IgD-negative memory B cell (primary cell): ENCODE measurements at regions not wholly inside any gene's neighbourhood (a gene's known extent, or its start where the extent isn't known, plus 50 kb on each side); places are given as distances from the start of the nearest gene placed in this dataset.

Experiments
- H3K27ac Mint-ChIP-seq, 3 donors: one replicate each; pipeline ENCODE4 v1.8.0; 2020 to 2022; ENCODE audit warnings: mild to moderate bottlenecking in 3 of 3, mixed read lengths in 3 of 3, moderate library complexity in 1 of 3
- H3K27me3 Mint-ChIP-seq: one replicate; pipeline ENCODE4 v1.8.0; 2021; ENCODE audit warnings: mixed read lengths
- H3K36me3 Mint-ChIP-seq: one replicate; pipeline ENCODE4 v1.8.0; 2020; ENCODE audit warnings: mild to moderate bottlenecking, mixed read lengths
- H3K4me1 Mint-ChIP-seq, 3 donors: one replicate each; pipeline ENCODE4 v1.8.0; 2020 to 2022; ENCODE audit warnings: mixed read lengths in 3 of 3, mild to moderate bottlenecking in 1 of 3
- H3K4me3 Mint-ChIP-seq, 4 donors: one replicate each; pipeline ENCODE4 v1.8.0; 2020 to 2022; ENCODE audit warnings: mild to moderate bottlenecking in 4 of 4, mixed read lengths in 4 of 4, moderate library complexity in 3 of 4
- H3K9me3 Mint-ChIP-seq, 3 donors: one replicate each; pipeline ENCODE4 v1.8.0; 2020 to 2021; ENCODE audit warnings: mixed read lengths in 3 of 3, mild to moderate bottlenecking in 1 of 3

- Mint-ChIP-seq H3K9me3 (no peaks in the 10 kb centered on the region), H3K36me3 (peaks cover 1% of the 10 kb centered on the region), H3K4me1 (no peaks in the 10 kb centered on the region), H3K27ac (no peak overlapping the region), H3K4me3 (no peak overlapping the region), H3K27me3 (peaks cover 8% of the 10 kb centered on the region)
These were observed 165.8 kb downstream of the FBXO15 start for GRCh38 chr18:73981796-73982195.

GRCh38 chr18:73980289-73980979 is 167.2 kb downstream of the FBXO15 start:
- peaks cover 8% of the 10 kb centered on the region for H3K27me3 Mint-ChIP-seq
- peak overlapping the region in 1 of 4 donors; percentile 28 for H3K4me3 Mint-ChIP-seq
- H3K27ac Mint-ChIP-seq = no peak overlapping the region
- H3K36me3 Mint-ChIP-seq = peaks cover 1% of the 10 kb centered on the region
- no peaks in the 10 kb centered on the region for H3K9me3 Mint-ChIP-seq
- H3K4me1 Mint-ChIP-seq = no peaks in the 10 kb centered on the region

GRCh38 chr18:73979742-73980141 is 167.9 kb downstream of the FBXO15 start:
- Mint-ChIP-seq H3K4me1 (no peaks in the 10 kb centered on the region), H3K27ac (no peak overlapping the region), H3K27me3 (peaks cover 8% of the 10 kb centered on the region), H3K36me3 (peaks cover 1% of the 10 kb centered on the region), H3K9me3 (no peaks in the 10 kb centered on the region), H3K4me3 (no peak overlapping the region)

DNA sequence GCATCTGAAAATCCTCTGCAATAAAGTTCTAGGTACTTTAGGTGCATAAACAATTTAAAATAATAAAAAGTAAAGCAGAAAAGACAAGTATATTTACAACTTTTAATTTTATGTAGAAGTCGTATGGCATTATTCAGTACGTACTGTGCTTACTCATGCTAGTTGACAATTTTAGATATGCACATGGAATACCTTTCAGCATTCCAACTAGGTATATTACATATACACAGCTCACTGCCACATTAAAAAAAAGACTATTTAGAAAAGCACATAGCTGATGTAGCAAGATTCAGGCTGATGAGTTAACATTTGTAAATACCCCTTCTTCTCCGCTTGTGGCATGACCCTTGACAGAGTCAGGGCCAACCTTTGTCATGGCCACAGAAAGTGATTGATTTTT is 171.2 kb downstream of the FBXO15 start:
- Mint-ChIP-seq H3K4me3 (no peak overlapping the region), H3K36me3 (no peaks in the 10 kb centered on the region), H3K27ac (no peak overlapping the region), H3K4me1 (no peaks in the 10 kb centered on the region), H3K27me3 (peaks cover 8% of the 10 kb centered on the region), H3K9me3 (peaks cover 0 to 3% (median 0%) of the 10 kb centered on the region in 3 donors)

GRCh38 chr18:73975266-73975665 is 172.4 kb downstream of the FBXO15 start:
- no peak overlapping the region for H3K27ac Mint-ChIP-seq
- no peaks in the 10 kb centered on the region for H3K36me3 Mint-ChIP-seq
- H3K9me3 Mint-ChIP-seq = peaks cover 0 to 3% (median 0%) of the 10 kb centered on the region in 3 donors
- H3K4me3 Mint-ChIP-seq = no peak overlapping the region
- peaks cover 6% of the 10 kb centered on the region for H3K27me3 Mint-ChIP-seq
- no peaks in the 10 kb centered on the region for H3K4me1 Mint-ChIP-seq

DNA sequence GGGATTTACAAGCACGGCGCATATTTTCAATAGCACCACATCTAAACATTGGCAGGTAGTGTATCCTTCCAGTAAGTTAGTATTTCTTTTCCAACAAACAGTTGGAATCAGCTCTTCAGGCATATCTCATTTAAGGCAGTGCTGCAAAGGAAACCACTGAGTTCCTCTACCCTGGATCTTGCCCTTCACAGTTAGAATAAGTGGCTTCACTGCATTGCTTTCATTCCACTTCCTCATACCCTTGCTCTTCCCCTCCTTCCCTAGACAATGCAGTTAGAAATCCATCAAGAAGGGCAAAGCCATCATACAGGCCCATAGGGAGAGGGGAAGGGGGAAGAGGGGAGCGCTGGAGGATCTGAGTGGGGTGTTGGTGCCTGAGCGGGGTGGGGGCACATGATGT is 173.7 kb downstream of the FBXO15 start:
- no peaks in the 10 kb centered on the region for H3K4me1 Mint-ChIP-seq
- peaks cover 0 to 3% (median 0%) of the 10 kb centered on the region in 3 donors for H3K9me3 Mint-ChIP-seq
- no peak overlapping the region for H3K4me3 Mint-ChIP-seq
- peak overlapping the region in 1 of 3 donors; percentile 24 for H3K27ac Mint-ChIP-seq
- H3K27me3 Mint-ChIP-seq = peaks cover under 1% of the 10 kb centered on the region
- H3K36me3 Mint-ChIP-seq = no peaks in the 10 kb centered on the region

DNA sequence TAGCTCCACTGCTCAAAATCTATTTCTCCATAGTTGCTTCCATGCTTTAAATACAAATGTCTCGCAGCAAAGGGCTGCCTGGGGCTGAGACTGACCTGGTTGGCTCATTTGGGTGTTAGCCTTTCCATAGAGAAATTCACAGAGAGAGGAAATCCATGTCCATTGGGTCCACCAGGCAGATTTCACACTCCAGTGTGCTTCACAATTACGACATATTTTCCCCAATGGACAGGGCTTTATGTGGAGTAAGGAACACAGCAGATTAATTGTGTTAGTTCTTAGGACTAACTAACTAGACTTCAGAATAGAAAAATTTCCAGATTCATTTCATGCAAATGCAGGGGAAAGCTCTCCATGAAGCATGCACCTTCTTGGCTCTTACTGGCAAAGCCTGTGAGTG is 180.7 kb downstream of the FBXO15 start:
- peaks cover 0 to 2% (median 0%) of the 10 kb centered on the region in 3 donors for H3K4me1 Mint-ChIP-seq
- H3K27me3 Mint-ChIP-seq = peaks cover 2% of the 10 kb centered on the region
- no peak overlapping the region for H3K27ac Mint-ChIP-seq
- no peaks in the 10 kb centered on the region for H3K9me3 Mint-ChIP-seq
- H3K36me3 Mint-ChIP-seq = peaks cover 2% of the 10 kb centered on the region
- H3K4me3 Mint-ChIP-seq = no peak overlapping the region

- no peak overlapping the region for H3K4me3 Mint-ChIP-seq
- peaks cover 0 to 2% (median 0%) of the 10 kb centered on the region in 3 donors for H3K4me1 Mint-ChIP-seq
- H3K36me3 Mint-ChIP-seq = peaks cover 2% of the 10 kb centered on the region
- H3K27ac Mint-ChIP-seq = no peak overlapping the region
- H3K9me3 Mint-ChIP-seq = no peaks in the 10 kb centered on the region
- peaks cover 3% of the 10 kb centered on the region for H3K27me3 Mint-ChIP-seq
These were observed 185.4 kb downstream of the FBXO15 start for GRCh38 chr18:73962256-73962655.

DNA sequence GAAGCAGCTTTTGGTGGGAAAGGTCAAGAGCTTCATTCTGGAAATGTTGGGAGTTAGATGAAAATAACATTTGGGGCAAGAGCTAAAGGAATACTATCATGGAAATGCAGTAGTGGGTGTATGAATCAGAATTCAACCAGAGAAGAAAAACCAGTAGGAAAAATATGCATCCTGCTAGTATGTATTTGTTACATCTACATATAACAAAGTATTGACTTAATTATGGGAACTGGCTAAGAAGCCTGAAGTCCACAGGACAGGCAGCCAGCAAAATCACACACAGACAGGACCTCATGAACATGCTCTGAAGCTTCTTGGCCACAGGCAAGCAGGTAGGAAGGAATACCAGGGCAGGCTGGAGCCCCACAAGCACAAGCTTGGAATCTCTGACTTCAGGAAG is 185.8 kb downstream of the FBXO15 start:
- H3K27me3 Mint-ChIP-seq = peaks cover 3% of the 10 kb centered on the region
- H3K4me1 Mint-ChIP-seq = peaks cover 0 to 2% (median 0%) of the 10 kb centered on the region in 3 donors
- no peak overlapping the region for H3K4me3 Mint-ChIP-seq
- no peak overlapping the region for H3K27ac Mint-ChIP-seq
- H3K36me3 Mint-ChIP-seq = peaks cover 2% of the 10 kb centered on the region
- H3K9me3 Mint-ChIP-seq = no peaks in the 10 kb centered on the region

DNA sequence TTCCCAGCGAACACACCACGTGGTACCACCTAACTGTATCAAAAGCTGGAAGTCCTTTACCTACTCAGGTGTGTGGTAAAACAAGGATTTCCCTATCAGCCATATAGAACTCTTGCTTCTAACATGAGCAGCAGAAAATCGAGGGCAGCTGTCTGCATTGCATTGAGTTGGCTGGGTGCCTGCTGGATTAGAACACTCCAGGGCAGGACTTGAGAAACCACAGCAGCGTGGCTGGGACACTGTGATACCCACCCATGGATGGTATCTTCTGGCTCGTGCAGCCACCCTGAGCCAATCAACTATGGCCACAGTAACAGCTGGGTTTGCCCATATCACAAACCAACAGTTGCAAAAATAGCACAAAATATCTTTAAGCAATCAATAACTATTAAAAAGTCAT is 188.3 kb downstream of the FBXO15 start:
- no peak overlapping the region for H3K4me3 Mint-ChIP-seq

GRCh38 chr18:73954268-73954667 is 193.4 kb downstream of the FBXO15 start:
- H3K27me3 Mint-ChIP-seq = peaks cover 5% of the 10 kb centered on the region
- no peaks in the 10 kb centered on the region for H3K36me3 Mint-ChIP-seq
- peak overlapping the region in 1 of 4 donors; percentile 43 for H3K4me3 Mint-ChIP-seq
- no peak overlapping the region for H3K27ac Mint-ChIP-seq
- peaks cover 0 to 3% (median 1%) of the 10 kb centered on the region in 3 donors for H3K9me3 Mint-ChIP-seq
- no peaks in the 10 kb centered on the region for H3K4me1 Mint-ChIP-seq

More for the DNA sequence above, 188.3 kb downstream of the FBXO15 start:
- H3K27ac Mint-ChIP-seq = no peak overlapping the region
- peaks cover 3% of the 10 kb centered on the region for H3K27me3 Mint-ChIP-seq
- no peaks in the 10 kb centered on the region for H3K36me3 Mint-ChIP-seq
- H3K4me1 Mint-ChIP-seq = peaks cover 0 to 2% (median 0%) of the 10 kb centered on the region in 3 donors
- peaks cover 0 to 3% (median 1%) of the 10 kb centered on the region in 3 donors for H3K9me3 Mint-ChIP-seq

DNA sequence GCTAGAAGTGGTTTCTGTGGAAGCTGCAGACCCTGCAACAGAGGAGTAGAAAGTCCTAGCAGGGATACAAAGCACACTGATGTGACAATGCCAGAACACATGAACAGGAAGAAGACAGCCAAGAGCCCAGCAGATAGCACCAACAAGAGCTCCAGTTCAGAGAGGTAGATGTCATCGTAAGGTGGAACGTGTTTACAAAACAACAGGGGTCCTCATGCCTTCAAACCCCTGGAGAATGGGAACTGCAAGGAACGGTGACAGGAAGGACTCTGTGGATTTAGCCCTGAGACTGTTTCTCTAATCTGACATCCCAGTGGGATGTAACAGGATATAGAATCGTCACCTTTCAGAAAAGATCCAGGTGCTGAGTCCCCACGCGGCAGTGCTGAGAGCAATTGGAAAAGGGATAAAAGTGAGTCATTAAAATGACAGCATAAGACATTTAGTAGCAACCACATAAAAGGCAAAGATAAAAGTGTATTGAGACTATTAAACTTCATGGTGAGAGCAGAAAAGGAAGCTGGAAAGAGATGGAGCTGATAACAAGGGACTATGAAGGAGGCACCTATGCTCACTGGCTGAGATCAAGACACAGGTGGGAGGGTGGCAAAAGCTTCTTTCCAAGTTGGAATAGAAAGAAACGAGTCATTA is 195.2 kb downstream of the FBXO15 start:
- Mint-ChIP-seq H3K27ac (no peak overlapping the region), H3K4me3 (no peak overlapping the region), H3K36me3 (no peaks in the 10 kb centered on the region), H3K4me1 (no peaks in the 10 kb centered on the region), H3K9me3 (peaks cover 0 to 3% (median 1%) of the 10 kb centered on the region in 3 donors), H3K27me3 (peaks cover 5% of the 10 kb centered on the region)

- Mint-ChIP-seq H3K27me3 (peaks cover 4% of the 10 kb centered on the region), H3K27ac (no peak overlapping the region), H3K9me3 (no peaks in the 10 kb centered on the region), H3K36me3 (no peaks in the 10 kb centered on the region), H3K4me3 (no peak overlapping the region), H3K4me1 (no peaks in the 10 kb centered on the region)
These were observed 197.4 kb downstream of the FBXO15 start for GRCh38 chr18:73950116-73950700.

- peaks cover 4% of the 10 kb centered on the region for H3K27me3 Mint-ChIP-seq
- peaks cover 1% of the 10 kb centered on the region for H3K36me3 Mint-ChIP-seq
- H3K4me1 Mint-ChIP-seq = no peaks in the 10 kb centered on the region
- H3K9me3 Mint-ChIP-seq = no peaks in the 10 kb centered on the region
- no peak overlapping the region for H3K4me3 Mint-ChIP-seq
- no peak overlapping the region for H3K27ac Mint-ChIP-seq
These were observed 199.1 kb downstream of the FBXO15 start for GRCh38 chr18:73948497-73948896.

GRCh38 chr18:73948084-73948483 is 199.6 kb downstream of the FBXO15 start:
- no peaks in the 10 kb centered on the region for H3K9me3 Mint-ChIP-seq
- no peak overlapping the region for H3K4me3 Mint-ChIP-seq
- H3K27ac Mint-ChIP-seq = no peak overlapping the region
- peaks cover 4% of the 10 kb centered on the region for H3K27me3 Mint-ChIP-seq
- H3K36me3 Mint-ChIP-seq = peaks cover 1% of the 10 kb centered on the region
- no peaks in the 10 kb centered on the region for H3K4me1 Mint-ChIP-seq
